ENCODE measurements at regions not wholly inside any gene's neighbourhood (a gene's known extent, or its start where the extent isn't known, plus 50 kb on each side); places are given as distances from the start of the nearest gene placed in this dataset.
A peak's percentile ranks its signal among the peaks of the same experiment; 100 is the strongest.

DNA sequence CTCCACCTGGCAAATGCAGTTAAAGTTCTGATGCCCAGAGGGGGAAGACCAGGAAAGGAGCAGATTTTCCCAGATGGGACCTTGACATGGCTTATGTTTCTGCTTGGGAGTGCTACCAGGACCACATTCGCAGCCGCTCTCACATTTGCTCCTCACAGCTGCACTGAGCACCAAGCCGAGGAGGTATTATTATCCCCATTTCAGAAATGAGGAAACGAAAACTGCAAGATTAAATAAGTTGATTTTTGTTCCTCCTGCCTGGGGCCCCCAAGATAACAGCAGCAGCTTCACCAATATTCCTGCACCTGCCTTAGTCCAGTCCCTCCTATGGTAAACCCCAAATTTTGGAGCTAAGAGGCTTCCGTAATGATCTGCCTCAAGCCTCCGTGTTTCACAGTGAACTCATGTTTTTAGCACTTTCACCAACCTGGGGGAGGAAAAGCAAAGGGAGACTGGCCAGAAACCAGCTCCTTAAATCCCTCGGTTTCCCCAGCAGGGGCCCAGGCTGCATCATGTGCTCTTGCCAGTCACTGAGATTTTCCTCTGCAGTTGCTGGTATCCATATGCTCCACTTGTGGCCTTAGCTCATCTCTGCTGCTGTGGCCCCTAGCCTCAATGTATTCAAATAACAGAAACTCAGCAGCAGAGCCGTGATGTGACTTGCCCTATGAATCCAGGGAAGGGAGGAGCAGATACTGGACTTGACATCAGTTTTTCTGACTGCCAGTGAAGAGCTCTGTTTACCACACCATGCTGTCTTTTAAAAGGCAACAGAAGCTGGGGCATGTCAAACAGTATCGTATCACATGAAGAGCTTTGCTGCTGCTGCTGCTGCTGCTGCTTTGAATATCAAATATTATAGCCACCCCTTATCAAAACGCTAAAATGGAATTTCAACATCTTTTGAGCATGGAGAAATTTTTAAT is 95.5 kb upstream of the KLHL13 start:
- ATAC-seq, result no peak
- intact Hi-C loops (cut with DNase I), result no loop called here
- DNase-seq, result no peak

DNA sequence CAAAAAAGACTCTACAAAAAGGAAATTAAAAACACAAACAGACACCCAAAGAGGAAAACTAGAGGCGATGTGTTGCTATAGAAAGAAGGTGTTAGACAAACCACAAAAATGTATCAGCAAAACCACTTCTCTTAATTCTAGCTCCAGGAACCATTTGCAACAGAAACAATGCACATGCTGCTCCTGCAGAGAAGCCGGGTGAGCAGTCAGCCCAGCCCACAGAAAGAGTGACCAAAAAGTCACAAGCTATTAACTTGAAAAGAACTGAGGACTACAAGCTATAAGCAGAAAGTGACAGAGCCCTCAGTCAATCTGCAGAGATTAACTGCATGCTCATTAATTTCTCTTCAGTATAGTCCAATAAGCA is 96.2 kb upstream of the KLHL13 start:
- DNase-seq, result no peak

GRCh38 chrX:118215346-118215745 is 98.7 kb upstream of the KLHL13 start:
- intact Hi-C loops (cut with DNase I), result no loop called here
- DNase-seq, result no peak
- ATAC-seq, result no peak

More for the DNA sequence above, 96.2 kb upstream of the KLHL13 start:
- no peak for ATAC-seq
- intact Hi-C loops (cut with DNase I), result no loop called here

DNA sequence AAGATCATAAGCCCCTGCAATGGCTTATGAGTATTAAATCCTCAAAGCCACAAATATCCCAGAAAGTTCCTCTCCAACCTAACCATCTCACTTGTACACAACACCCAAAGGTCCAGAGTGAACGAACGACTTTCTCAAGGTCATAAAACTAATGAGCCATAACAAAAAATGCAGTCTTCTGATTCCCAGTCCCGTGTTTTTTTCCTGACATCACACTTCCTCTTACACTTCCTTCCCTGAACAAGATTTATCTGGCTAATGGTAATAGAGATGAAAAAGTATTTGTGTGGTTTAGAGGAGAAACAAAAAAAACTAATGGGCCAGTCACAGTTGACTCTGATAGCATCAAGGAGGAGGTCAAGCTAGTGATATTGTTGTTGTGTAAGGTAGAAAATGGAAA is 99.5 kb upstream of the KLHL13 start:
- intact Hi-C loops (cut with DNase I), result no loop called here
- DNase-seq, result no peak
- ATAC-seq, result no peak

GRCh38 chrX:118216509-118216908 is 99.9 kb upstream of the KLHL13 start:
- ATAC-seq (no peak), DNase-seq (no peak)
- intact Hi-C loops (cut with DNase I), result no loop called here

DNA sequence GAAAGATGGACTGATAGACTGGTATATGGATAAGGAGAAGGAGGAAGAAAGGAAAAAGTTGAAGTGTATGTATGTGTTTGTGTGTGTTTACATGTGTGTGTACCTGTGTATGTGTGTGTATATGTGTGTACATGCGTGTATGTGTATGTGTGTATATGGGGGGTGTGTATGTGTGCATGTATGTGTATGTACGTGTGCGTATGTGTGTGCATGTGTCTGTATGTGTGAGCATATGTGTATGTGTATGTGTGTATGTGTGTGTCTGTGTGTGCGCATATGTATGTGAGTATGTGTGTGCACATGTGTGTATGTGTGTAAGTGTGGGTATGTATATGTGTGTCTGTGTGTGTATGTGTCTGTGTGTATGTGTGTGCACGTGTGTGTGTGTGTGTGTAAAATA is 101.5 kb upstream of the KLHL13 start:
- DNase-seq, result no peak
- ATAC-seq, result no peak
- intact Hi-C loops (cut with DNase I), result no loop called here

DNA sequence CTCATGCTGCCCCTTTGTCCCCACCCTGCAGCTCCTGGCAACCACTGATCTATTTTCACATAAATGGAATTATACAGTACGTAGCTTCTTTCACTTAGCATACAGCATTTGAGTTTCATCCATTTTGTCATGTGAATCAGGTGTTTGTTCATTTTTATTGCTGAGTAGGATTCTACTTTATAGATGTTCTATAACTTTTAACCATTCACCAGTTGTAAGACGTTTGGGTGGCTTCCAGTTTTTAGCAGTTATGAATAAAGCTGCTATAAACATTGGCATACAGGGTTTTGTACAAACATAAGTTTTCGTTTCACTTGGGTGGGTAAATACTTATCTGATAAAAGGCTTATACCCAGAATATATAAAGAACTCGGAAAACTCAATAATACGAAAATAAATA is 102.3 kb upstream of the KLHL13 start:
- intact Hi-C loops (cut with DNase I), result no loop called here
- DNase-seq (no peak), ATAC-seq (no peak)

DNA sequence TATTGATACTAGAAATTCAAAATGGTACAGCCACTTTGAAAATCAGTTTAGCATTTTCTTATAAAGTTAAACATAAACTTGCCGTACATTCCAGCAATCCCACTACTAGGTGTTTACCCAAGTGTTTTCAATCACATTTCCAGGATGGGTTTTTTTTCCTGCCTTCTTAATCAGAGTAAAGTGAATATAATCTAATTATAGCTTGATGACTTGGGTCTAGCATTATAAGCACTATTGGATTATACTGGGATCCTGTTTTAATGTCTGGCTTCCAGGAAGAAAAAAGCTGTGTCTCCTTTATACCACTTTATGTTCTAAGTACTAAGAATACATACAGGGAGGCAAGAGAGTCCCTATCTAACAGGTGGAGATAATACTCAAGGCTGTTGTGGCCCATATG is 103.3 kb upstream of the KLHL13 start:
- DNase-seq (no peak), ATAC-seq (no peak)
- intact Hi-C loops (cut with DNase I), result loop anchor here in 1 of 2 donors (10.0 kb wide), 1 partner anchor 225 kb away; no protein-coding TSS in a partner anchor

DNA sequence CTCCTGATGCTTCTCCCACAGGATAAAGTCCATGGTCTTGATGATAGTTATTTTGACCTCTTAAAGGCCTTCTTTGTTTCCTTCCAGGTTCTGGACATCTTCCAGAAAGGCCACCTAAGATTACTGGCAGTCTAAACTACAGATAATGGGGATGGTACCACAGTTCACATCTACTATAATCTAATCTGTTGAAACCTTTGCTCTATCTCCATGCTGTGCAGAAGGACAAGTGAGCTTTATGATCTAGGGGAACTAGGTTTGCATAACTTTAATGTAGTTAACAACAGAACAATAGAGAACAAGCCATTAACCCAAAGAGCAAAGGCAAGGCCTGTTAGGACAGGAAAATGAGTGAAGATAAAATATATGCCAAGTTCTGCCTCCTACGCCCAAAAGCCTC is 103.9 kb upstream of the KLHL13 start:
- intact Hi-C loops (cut with DNase I), result loop anchor here in 1 of 2 donors (10.0 kb wide), 1 partner anchor 226 kb away; no protein-coding TSS in a partner anchor
- ATAC-seq, result no peak

DNA sequence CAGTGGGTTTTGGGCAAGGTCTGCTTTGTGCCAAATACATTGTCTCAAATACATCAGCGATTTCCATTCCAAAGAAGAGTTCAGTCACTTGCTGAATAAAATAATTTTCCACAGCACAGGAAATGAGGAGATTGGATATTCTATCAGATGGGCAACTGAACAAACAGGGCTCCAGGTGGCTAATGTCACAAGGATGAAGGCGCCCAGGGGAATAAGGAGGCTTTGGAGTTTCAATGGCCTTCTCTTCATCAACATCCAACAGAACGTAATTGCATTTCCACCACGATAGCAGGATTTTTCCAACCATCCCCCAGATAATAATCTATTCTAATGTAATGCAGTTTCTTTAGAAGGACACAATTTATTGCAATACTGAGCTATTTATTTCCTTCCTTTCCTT is 104.7 kb upstream of the KLHL13 start:
- no peak for ATAC-seq
- intact Hi-C loops (cut with DNase I), result loop anchor here in 1 of 2 donors (10.0 kb wide), 1 partner anchor 226 kb away; no protein-coding TSS in a partner anchor
- DNase-seq, result no peak

More for the DNA sequence above, 103.9 kb upstream of the KLHL13 start:
- no peak for DNase-seq

DNA sequence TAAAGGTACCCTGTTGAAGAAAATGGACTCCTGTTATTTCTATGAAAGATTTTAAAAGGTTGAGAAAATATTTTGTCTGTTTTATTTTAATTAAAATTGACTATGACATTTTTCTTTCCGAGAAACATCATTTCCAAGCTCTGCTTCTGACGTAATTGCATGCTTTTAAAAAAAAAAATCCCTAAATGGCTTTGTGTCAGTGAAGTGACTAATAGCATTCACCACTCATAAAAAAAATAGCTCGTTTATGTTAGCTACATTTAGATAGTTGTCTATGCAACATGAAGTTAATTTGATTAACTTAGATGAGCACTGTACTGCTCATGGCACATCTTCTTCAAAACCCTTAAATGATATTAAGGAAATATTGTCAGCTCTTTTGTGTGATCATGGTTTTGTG is 105.1 kb upstream of the KLHL13 start:
- intact Hi-C loops (cut with DNase I), result loop anchor here in 1 of 2 donors (10.0 kb wide), 1 partner anchor 227 kb away; no protein-coding TSS in a partner anchor
- ATAC-seq (no peak), DNase-seq (no peak)

DNA sequence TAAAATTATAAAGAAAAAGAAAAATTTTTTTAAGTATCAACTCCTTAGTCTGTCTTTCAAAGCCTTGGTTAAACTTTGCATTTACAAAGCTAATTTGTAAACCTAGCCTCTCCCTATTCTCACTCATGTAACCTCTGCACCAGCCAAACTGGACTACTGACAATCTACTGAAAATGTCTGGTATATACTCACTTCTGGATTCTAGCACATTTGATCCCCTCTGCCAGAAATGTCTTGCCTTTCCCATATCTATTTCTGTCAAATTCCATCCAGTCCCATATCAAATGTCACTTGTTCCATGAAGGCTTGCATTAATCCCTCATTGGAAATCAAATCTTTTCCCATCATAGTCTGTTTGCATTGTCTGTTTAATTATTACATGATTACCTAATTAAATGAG is 105.8 kb upstream of the KLHL13 start:
- ATAC-seq (no peak), DNase-seq (no peak)
- intact Hi-C loops (cut with DNase I), result loop anchor here in 1 of 2 donors (10.0 kb wide), 1 partner anchor 228 kb away; no protein-coding TSS in a partner anchor

- intact Hi-C loops (cut with DNase I), result loop anchor here in 1 of 2 donors (10.0 kb wide), 1 partner anchor 231 kb away; no protein-coding TSS in a partner anchor
- DNase-seq (no peak), ATAC-seq (peak in 1 of 2 donors; percentile 51)
Observed at GRCh38 chrX:118225711-118226428, 109.3 kb upstream of the KLHL13 start.

- no peak for DNase-seq
- ATAC-seq, result peak in 1 of 2 donors; percentile 64
- intact Hi-C loops (cut with DNase I), result loop anchor here in 1 of 2 donors (10.0 kb wide), 1 partner anchor 233 kb away; no protein-coding TSS in a partner anchor
Observed at GRCh38 chrX:118228041-118228440, 111.4 kb upstream of the KLHL13 start.

GRCh38 chrX:118228456-118228855 is 111.8 kb upstream of the KLHL13 start:
- DNase-seq, result no peak
- no peak for ATAC-seq
- intact Hi-C loops (cut with DNase I), result loop anchor here in 1 of 2 donors (10.0 kb wide), 1 partner anchor 234 kb away; no protein-coding TSS in a partner anchor

DNA sequence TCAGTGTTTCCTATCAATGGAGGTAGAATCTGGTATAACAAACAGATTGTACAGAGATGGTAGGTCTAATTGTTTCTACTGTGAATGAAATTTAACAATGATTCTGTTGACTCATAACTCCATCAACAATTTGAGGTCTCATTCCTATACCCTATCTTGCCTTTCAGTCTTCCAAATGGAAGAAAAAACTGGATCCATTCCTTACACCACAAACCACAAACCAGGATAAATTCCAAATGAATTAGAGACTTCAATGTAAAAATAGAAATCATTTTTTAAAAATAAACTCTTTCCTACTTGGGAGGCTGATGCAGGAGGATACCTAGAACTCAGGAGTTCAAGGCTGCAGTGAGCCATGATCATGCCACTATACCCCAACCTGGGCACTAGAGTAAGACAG is 114.4 kb upstream of the WDR44 start:
- ATAC-seq (no peak), DNase-seq (no peak)
- intact Hi-C loops (cut with DNase I), result no loop called here

DNA sequence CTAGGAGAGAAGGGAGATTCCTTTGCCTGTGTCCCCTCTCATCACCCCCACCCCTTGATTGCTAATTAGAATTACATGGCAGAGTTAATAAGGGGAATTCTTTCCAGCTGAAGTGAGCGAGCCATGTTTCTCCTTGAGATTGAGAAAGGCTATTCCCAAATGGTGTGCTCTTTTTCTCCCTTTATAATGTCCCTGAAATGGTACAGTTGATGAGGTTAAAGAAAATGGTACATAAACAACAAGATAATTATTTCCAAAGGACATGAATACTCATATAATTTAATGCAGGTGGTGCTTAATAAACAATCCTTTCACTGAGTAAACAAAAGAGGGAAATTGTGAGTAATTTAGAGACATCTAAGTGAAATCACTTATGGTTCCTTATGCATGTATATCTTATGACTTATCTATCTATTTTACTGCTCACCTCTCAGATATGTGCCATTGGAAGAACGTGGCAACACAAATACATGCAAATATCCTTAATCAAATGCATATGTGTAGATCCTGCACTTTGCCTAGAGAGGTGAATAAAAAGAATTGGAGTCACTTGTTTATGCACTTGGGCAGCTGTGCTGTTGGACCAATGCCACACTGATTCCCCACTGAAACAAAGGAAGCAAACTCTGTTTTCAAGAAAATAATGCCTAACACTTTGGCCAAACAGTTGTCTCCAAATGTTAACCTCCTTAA is 106.6 kb upstream of the WDR44 start:
- ATAC-seq (no peak), DNase-seq (no peak)
- intact Hi-C loops (cut with DNase I), result no loop called here

DNA sequence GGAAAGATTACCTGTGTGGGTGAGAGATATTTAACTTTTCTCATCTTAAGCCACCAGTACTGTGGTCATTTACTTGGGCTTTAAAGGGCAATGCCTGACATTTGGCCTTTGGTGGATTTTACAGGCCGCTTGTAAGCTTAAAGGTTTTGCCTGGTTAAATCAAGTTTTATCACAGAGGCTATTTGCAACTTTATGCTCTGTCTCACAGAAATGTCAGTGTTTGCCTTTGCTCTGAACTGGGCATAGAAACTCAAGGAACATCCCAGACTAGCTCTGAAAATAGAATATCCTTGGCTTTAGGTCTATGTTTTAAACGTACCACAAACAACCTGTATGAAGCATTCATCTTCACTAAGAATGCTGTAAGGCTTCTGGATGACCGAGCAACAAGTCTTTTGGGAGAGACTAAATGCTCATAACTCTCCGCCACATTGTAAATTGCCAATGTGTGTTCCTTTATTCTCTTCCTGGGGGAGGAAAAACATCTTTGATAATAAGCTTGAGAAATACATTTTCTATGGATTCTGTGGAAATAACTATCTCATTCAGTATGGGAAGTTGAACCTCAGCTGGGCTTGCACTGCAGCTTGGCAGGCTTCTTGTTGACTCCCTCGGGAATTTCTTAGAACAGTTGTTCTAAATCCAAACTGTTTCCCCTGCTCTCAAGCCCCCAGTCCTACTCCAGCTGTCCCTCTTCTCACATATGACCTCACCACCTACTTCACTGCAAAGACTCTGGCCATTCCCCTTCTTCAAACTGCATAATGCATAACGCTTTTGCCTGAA is 105.8 kb upstream of the WDR44 start:
- DNase-seq (no peak), ATAC-seq (peak in 1 of 2 donors; percentile 57)
- intact Hi-C loops (cut with DNase I), result no loop called here

Measured in left cardiac atrium (tissue), 4 donors.